K562 (cell line): ENCODE measurements at regions not wholly inside any gene's neighbourhood (a gene's known extent, or its start where the extent isn't known, plus 50 kb on each side); places are given as distances from the start of the nearest gene placed in this dataset.

Experiments
- GABPA ChIP-seq: fragments of 200-800 bp; sonication (Bioruptor generic); conservative IDR thresholded peaks from 2 replicates; pipeline ENCODE4 v1.6.1; 2016; ENCODE audit warnings: low read depth, missing genetic modification characterization, missing compliant biosample characterization
- HDAC1 ChIP-seq, 2 experiments: fragments of 450-650 bp; IDR thresholded peaks; 2 replicates each; pipeline ENCODE4 v1.6.1; 2016 to 2017; ENCODE audit warnings: inconsistent platforms in 1 of 2, mild to moderate bottlenecking in 1 of 2, moderate library complexity in 1 of 2
- ZNF212 ChIP-seq: fragments of 450-650 bp; formaldehyde crosslinking; IDR thresholded peaks from 2 replicates; pipeline ENCODE4 v1.4.0; 2020; ENCODE audit warnings: mild to moderate bottlenecking

DNA sequence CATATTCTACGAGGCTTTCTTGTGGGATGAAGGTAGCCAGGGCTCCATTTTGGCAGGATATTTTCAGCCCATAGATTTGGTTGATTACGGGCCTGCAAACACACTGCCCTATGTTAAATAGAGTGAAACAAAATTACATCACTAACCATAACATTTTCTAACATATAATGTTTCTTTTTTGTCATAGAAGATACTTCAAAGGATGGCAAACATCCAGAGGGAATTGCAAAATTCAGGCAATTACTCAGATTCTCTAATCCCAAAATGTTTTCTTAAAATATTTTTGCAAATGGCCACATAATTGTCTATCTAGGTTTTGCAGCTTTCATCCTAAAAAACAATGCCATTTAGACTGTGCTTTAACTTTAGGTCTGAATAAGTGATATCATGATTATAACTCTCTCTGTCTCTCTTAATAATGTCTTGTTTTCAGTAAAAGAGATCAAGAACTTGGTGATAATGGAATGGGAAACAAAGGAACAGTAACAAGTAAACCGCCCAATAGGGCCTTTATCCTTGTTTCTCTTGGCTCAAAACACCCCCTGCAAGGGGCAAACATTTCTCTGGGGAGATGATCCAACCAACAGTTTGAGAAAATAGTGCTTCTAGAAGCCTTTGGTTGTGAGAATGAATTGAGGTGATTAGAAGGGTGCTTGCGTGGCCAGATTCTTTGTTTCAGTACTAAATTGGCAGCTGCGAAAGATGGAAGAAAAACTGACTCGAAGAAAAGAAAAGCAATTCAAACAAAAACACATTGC is 54.4 kb upstream of the BTG1 start:
- TF ChIP-seq GABPA (no peak), ZNF212 (CRISPR knock-in tag) (no peak), HDAC1 (IDR thresholded peaks at IDR 0.05) (no peak)
